ENCODE measurements at regions not wholly inside any gene's neighbourhood (a gene's known extent, or its start where the extent isn't known, plus 50 kb on each side); places are given as distances from the start of the nearest gene placed in this dataset.
"Not testable (repeated sequence)": the region's sequence is repeated elsewhere in the genome, so short reads cannot be mapped to it uniquely, and the experiment has no call there.

- TF ChIP-seq, protein P1, sequence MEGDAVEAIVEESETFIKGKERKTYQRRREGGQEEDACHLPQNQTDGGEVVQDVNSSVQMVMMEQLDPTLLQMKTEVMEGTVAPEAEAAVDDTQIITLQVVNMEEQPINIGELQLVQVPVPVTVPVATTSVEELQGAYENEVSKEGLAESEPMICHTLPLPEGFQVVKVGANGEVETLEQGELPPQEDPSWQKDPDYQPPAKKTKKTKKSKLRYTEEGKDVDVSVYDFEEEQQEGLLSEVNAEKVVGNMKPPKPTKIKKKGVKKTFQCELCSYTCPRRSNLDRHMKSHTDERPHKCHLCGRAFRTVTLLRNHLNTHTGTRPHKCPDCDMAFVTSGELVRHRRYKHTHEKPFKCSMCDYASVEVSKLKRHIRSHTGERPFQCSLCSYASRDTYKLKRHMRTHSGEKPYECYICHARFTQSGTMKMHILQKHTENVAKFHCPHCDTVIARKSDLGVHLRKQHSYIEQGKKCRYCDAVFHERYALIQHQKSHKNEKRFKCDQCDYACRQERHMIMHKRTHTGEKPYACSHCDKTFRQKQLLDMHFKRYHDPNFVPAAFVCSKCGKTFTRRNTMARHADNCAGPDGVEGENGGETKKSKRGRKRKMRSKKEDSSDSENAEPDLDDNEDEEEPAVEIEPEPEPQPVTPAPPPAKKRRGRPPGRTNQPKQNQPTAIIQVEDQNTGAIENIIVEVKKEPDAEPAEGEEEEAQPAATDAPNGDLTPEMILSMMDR (IDR thresholded peaks at IDR 0.05): not testable (repeated sequence)
- not testable (repeated sequence) for TF ChIP-seq POLR2A (IDR thresholded peaks at IDR 0.05)
These were observed 216.3 kb upstream of the CCL2 start for GRCh38 chr17:34038786-34039185.

All from esophagus squamous epithelium (tissue), 4 donors.